ENCODE measurements at regions not wholly inside any gene's neighbourhood (a gene's known extent, or its start where the extent isn't known, plus 50 kb on each side); places are given as distances from the start of the nearest gene placed in this dataset.

DNA sequence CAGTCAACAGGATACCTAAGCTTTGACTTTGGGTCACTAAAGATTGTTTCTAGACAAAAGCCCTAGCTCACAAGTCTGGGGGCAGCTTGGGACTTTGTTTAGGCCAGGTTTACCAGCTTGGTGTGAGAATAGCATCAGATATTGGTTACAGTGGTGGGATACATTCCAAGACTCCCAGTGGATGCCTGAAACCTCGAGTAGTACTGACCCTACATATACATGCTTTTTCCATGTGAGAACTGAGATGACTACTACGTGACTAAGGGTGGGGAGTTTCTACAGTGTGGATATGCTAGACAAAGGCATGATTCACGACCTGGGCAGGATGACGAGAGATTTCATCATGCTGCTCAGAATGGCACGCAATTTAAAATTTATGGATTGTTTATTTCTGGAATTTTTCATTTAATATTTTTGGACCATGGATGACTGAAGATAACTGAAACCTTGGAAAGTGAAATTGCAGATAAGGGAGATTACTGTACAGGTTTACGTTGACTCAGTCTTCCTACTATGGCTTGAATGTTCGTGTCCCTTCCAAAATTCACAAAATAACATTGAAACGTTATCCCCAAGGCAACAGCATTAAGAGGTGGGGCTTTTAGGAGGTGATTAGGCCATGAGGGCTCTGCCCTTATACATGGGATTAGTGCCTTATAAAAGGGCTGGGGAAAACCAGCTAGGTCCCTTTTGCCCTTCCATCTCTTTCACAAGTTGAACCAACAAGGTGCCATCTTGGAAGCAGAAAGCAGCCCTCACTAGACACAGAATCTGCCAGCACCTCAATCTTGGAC, 50.2 kb upstream of the CTAGE1 start:
- Histone ChIP-seq H3K9me3 (no peaks in the 10 kb centered on the region), H3K4me3 (no peak overlapping the region), H3K36me3 (no peaks in the 10 kb centered on the region), H3K27ac (peak overlapping the region; percentile 45 to 78), H3K4me1 (peaks cover 38 to 41% of the 10 kb centered on the region in 2 donors), H3K27me3 (no peaks in the 10 kb centered on the region)
- TF ChIP-seq CTCF (IDR thresholded peaks at IDR 0.05), result no peak
- no peak for DNase-seq
- ATAC-seq, result no peak
- intact Hi-C loops (cut with DNase I), result no loop called here

DNA sequence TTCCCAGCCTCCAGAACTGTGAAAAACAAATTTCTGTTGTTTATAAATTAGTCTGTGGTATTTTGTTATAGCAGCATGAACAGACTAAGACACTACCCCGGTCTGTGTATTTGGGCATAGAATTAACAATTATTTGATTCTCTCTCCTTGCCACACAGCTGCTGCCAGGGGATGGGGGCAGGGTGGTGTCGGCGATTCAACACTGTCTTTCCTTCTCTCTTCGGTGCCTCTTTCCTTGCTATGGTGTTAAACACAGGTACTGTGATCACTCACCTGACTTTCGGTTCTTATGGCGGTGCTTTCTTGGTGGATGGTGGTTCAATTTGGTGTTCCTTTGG, 50.8 kb upstream of the CTAGE1 start:
- Histone ChIP-seq H3K4me3 (no peak overlapping the region), H3K4me1 (peaks cover 38 to 41% of the 10 kb centered on the region in 2 donors), H3K9me3 (no peaks in the 10 kb centered on the region), H3K27ac (peak overlapping the region in 1 of 2 donors; percentile 45), H3K27me3 (no peaks in the 10 kb centered on the region), H3K36me3 (no peaks in the 10 kb centered on the region)
- DNase-seq (no peak), ATAC-seq (no peak)
- intact Hi-C loops (cut with DNase I), result no loop called here
- no peak for TF ChIP-seq CTCF (IDR thresholded peaks at IDR 0.05)

GRCh38 chr18:22469061-22469734, 51.5 kb upstream of the CTAGE1 start:
- no peak overlapping the region for H3K4me3 ChIP-seq
- H3K4me1 ChIP-seq, result peaks cover 38 to 41% of the 10 kb centered on the region in 2 donors
- DNase-seq, result no peak
- no peak overlapping the region for H3K27ac ChIP-seq
- TF ChIP-seq CTCF (IDR thresholded peaks at IDR 0.05), result no peak
- H3K36me3 ChIP-seq, result no peaks in the 10 kb centered on the region
- no peaks in the 10 kb centered on the region for H3K27me3 ChIP-seq
- no peaks in the 10 kb centered on the region for H3K9me3 ChIP-seq
- no peak for ATAC-seq
- intact Hi-C loops (cut with DNase I), result no loop called here

- H3K36me3 ChIP-seq, result no peaks in the 10 kb centered on the region
- peaks cover 38 to 41% of the 10 kb centered on the region in 2 donors for H3K4me1 ChIP-seq
- TF ChIP-seq CTCF (IDR thresholded peaks at IDR 0.05), result no peak
- intact Hi-C loops (cut with DNase I), result no loop called here
- no peaks in the 10 kb centered on the region for H3K27me3 ChIP-seq
- H3K27ac ChIP-seq, result peak overlapping the region; percentile 59 to 70
- ATAC-seq, result no peak
- no peaks in the 10 kb centered on the region for H3K9me3 ChIP-seq
- no peak for DNase-seq
- no peak overlapping the region for H3K4me3 ChIP-seq
Measured at GRCh38 chr18:22469926-22470247, 52.2 kb upstream of the CTAGE1 start.
